Coronary artery (tissue), 2 donors: ENCODE measurements at regions not wholly inside any gene's neighbourhood (a gene's known extent, or its start where the extent isn't known, plus 50 kb on each side); places are given as distances from the start of the nearest gene placed in this dataset.

Experiments used
- DNase-seq: peaks from one replicate; pipeline ENCODE4 v3.0.0-alpha.2; 2017; ENCODE audit warnings: low spot score
- H3K27ac ChIP-seq, 2 donors: fragments of 200-600 bp; sonication (generic); one replicate each; pipeline ENCODE4 v1.5.1; 2016 to 2019
- H3K4me3 ChIP-seq: fragments of 200-600 bp; sonication (generic); 2 replicates; pipeline ENCODE4 v1.5.1; 2016; ENCODE audit warnings: mild to moderate bottlenecking, moderate library complexity
- TF ChIP-seq, protein P1 (sequence below): fragments of 200-600 bp; sonication (generic); IDR thresholded peaks from one replicate; pipeline ENCODE4 v1.5.1; 2019; ENCODE audit warnings: antibody characterized with exemption

DNA sequence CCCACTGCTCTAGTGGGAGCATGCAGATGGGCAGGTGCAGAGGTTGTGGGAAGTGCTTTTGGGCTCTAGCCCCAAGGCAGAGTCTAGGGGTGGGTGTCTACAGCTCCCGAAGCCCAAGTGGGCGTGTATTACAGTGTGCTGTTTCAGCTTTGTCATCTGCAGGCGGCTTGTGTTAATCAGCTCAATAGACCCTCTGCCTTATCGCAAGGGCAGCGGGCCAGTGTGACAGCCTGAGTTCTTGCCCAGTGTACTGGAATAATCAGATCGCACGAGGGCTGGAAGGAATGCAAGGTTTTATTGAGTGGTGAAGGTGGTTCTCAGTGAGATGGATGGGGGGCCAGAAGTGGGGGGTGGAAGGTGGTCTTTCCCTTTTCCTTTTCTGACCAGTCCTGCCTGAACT lies 529.4 kb upstream of the AMOT start:
- no peak overlapping the region for H3K4me3 ChIP-seq
- no peak overlapping the region for H3K27ac ChIP-seq
- no peak for DNase-seq
- TF ChIP-seq, protein P1, sequence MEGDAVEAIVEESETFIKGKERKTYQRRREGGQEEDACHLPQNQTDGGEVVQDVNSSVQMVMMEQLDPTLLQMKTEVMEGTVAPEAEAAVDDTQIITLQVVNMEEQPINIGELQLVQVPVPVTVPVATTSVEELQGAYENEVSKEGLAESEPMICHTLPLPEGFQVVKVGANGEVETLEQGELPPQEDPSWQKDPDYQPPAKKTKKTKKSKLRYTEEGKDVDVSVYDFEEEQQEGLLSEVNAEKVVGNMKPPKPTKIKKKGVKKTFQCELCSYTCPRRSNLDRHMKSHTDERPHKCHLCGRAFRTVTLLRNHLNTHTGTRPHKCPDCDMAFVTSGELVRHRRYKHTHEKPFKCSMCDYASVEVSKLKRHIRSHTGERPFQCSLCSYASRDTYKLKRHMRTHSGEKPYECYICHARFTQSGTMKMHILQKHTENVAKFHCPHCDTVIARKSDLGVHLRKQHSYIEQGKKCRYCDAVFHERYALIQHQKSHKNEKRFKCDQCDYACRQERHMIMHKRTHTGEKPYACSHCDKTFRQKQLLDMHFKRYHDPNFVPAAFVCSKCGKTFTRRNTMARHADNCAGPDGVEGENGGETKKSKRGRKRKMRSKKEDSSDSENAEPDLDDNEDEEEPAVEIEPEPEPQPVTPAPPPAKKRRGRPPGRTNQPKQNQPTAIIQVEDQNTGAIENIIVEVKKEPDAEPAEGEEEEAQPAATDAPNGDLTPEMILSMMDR, result no peak

DNA sequence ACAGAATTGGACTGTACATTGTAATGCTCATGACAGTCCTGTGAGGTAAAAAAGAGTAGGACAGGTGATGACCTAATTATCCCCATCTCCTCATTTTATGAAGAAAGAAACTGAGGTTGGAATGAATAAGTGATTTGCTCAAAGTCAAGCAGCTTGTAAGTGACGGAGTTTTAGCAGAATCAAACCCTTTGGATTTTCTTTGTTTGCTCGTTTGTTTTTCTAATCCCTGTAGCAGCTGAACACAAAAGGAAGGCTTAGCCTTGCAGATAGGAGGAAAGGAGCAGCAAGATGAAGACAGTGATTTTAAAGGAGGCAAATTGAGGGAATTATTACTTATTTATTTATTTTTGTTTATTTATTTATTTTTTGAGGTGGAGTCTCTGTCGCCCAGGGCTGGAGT lies 528.4 kb upstream of the AMOT start:
- DNase-seq, result no peak
- H3K4me3 ChIP-seq, result no peak overlapping the region
- TF ChIP-seq, protein P1, result no peak
- no peak overlapping the region for H3K27ac ChIP-seq

DNA sequence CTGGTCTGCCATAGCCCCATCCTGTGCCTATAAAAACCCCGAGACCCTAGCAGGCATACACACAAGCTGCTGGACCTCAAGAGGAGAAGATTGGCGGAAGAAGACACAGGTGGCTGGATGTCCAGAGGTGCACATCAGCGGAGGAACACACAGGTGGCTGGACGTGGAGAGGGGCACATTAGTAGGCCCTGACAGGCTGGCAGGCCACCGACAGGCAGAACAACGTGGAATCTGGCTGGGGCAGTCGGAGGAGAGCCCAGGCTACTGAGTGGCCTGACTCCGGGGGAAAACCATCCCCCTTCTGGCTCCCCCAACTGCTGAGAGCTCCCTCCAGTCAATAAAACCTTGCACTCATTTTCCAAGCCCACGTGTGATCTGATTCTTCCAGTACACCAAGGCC lies 512.5 kb upstream of the AMOT start:
- no peak overlapping the region for H3K27ac ChIP-seq
- H3K4me3 ChIP-seq, result no peak overlapping the region
- no peak for DNase-seq
- TF ChIP-seq, protein P1, result no peak

DNA sequence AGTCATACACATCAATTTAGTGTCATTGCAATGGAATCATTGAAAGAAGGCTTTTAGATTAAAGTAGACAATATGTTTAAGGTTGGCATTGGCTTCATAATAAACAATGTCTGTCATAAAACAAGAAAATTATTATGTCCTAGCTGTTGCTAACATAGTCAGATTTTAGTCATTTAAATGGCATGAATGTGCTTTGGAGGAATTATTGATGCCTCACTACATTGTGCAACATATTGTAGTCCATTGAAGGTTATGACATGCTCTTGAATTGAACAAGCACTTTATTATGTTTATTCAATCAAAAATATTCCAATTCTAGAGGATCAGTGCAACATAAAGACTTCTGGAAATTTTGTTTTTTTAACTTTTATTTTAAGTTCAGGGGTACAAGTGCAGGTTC lies 489.8 kb upstream of the AMOT start:
- Histone ChIP-seq H3K4me3 (no peak overlapping the region), H3K27ac (no peak overlapping the region)
- TF ChIP-seq, protein P1, result no peak
- DNase-seq, result no peak

DNA sequence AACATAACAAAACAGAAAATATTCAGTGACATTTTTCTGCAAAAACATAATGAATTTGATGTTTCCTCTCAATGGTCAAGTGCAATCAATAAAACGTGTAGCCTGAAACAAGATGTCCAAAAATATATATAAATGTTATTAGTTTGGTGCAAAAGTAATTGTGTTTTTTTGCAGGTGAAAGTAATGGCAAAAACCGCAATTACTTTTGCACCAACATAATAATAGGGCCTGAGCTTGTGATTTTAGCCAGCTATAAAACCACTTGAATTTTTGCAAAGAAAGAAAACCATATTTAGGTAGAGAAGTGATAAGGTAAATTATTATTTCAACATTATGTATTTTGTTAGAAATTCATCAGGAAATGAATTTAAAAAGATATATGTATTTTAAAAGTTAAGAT lies 475.3 kb upstream of the AMOT start:
- TF ChIP-seq, protein P1, result no peak
- H3K27ac ChIP-seq, result no peak overlapping the region
- no peak overlapping the region for H3K4me3 ChIP-seq
- no peak for DNase-seq

DNA sequence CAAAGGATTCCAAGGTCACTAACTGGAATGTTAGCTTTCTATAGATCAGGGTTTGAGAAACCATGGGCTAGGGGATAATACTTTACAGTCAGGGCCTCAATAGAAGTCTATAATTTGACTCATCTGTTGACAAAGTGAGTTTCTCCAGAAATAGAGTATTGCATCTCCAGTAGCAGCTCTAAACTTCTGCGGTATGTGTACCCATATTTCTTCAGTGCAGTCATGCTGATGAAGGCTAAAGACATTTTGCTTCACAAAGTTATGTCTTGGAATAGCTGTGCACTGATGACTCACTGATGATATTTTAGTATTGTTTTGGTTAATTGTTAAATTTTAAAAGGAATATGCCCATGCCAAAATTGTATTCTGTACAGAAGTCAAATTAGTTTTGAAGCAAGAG lies 464.9 kb upstream of the AMOT start:
- no peak overlapping the region for H3K4me3 ChIP-seq
- DNase-seq, result no peak

DNA sequence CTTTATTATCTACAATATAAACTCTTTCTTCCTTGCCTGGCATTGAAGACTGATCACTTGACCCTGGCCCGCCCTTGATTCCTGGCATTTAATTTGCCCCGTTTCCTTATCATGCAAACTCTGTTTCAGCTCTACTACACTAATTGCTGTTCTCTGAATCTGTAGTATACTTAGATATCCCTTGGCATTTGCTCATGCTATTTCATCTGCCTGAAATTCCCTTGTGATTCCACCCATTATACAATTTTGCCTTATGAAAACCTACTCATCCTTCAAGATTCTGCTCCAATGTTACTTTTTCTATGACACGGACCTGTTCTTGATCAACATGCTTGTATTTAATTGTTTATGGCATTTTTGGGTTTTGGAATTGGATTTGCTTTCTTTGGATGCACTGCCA lies 459.9 kb upstream of the AMOT start:
- TF ChIP-seq, protein P1, result no peak

More for the DNA sequence above, 464.9 kb upstream of the AMOT start:
- TF ChIP-seq, protein P1, result no peak
- H3K27ac ChIP-seq, result no peak overlapping the region

More for the DNA sequence above, 459.9 kb upstream of the AMOT start:
- Histone ChIP-seq H3K27ac (no peak overlapping the region), H3K4me3 (no peak overlapping the region)
- DNase-seq, result no peak
